ENCODE measurements at regions not wholly inside any gene's neighbourhood (a gene's known extent, or its start where the extent isn't known, plus 50 kb on each side); places are given as distances from the start of the nearest gene placed in this dataset.

GRCh38 chr3:159559771-159560170 lies 428.9 kb upstream of the IL12A start:
- DNase-seq = no peak

GRCh38 chr3:159560214-159560979 lies 428.2 kb upstream of the IL12A start:
- DNase-seq = no peak

- no peak for DNase-seq
These were observed 423.3 kb upstream of the IL12A start for GRCh38 chr3:159565313-159565712.

- DNase-seq = no peak
These were observed 405.0 kb upstream of the IL12A start for GRCh38 chr3:159583662-159584061.

- no peak for DNase-seq
These were observed 404.2 kb upstream of the IL12A start for GRCh38 chr3:159584421-159584820.

GRCh38 chr3:159586571-159587202 lies 401.9 kb upstream of the IL12A start:
- no peak for DNase-seq

- no peak for DNase-seq
These were observed 394.6 kb upstream of the IL12A start for GRCh38 chr3:159593927-159594605.

- no peak for DNase-seq
These were observed 388.3 kb upstream of the IL12A start for GRCh38 chr3:159600291-159600690.

- no peak for DNase-seq
These were observed 384.5 kb upstream of the IL12A start for GRCh38 chr3:159604151-159604581.

GRCh38 chr3:159605101-159605500 lies 383.5 kb upstream of the IL12A start:
- DNase-seq = no peak

- DNase-seq = no peak
These were observed 382.9 kb upstream of the IL12A start for GRCh38 chr3:159605776-159606175.

GRCh38 chr3:159607856-159608255 lies 380.8 kb upstream of the IL12A start:
- DNase-seq = no peak

- no peak for DNase-seq
These were observed 380.3 kb upstream of the IL12A start for GRCh38 chr3:159608311-159608710.

- DNase-seq = no peak
These were observed 379.0 kb upstream of the IL12A start for GRCh38 chr3:159609625-159610024.

- DNase-seq = no peak
These were observed 372.3 kb upstream of the IL12A start for GRCh38 chr3:159616234-159616825.

GRCh38 chr3:159619341-159619885 lies 369.2 kb upstream of the IL12A start:
- no peak for DNase-seq

GRCh38 chr3:159620281-159620680 lies 368.4 kb upstream of the IL12A start:
- DNase-seq = no peak

- DNase-seq = no peak
These were observed 367.8 kb upstream of the IL12A start for GRCh38 chr3:159620873-159621272.

- no peak for DNase-seq
These were observed 364.0 kb upstream of the IL12A start for GRCh38 chr3:159624616-159625015.

GRCh38 chr3:159625594-159625993 lies 363.0 kb upstream of the IL12A start:
- no peak for DNase-seq

GRCh38 chr3:159626598-159626997 lies 362.0 kb upstream of the IL12A start:
- no peak for DNase-seq

- no peak for DNase-seq
These were observed 361.4 kb upstream of the IL12A start for GRCh38 chr3:159627229-159627628.

- no peak for DNase-seq
These were observed 361.0 kb upstream of the IL12A start for GRCh38 chr3:159627634-159628033.

All from NCI-H1694 treated with DMSO at 0.1 percent for 48 hours (cell line).